Immature natural killer cell (primary cell): ENCODE measurements at regions not wholly inside any gene's neighbourhood (a gene's known extent, or its start where the extent isn't known, plus 50 kb on each side); places are given as distances from the start of the nearest gene placed in this dataset.
"Not testable (repeated sequence)": the region's sequence is repeated elsewhere in the genome, so short reads cannot be mapped to it uniquely, and the experiment has no call there.

Source experiments
- DNase-seq, 3 donors: peaks; one replicate each; pipeline ENCODE4 v3.0.0; 2022; ENCODE audit warnings: mixed read lengths in 1 of 3
- H3K27ac Mint-ChIP-seq, 6 donors: one replicate each; pipeline ENCODE4 v1.8.0; 2020; ENCODE audit warnings: mixed read lengths in 6 of 6, mild to moderate bottlenecking in 5 of 6, inconsistent platforms in 4 of 6, moderate library complexity in 3 of 6
- H3K27me3 Mint-ChIP-seq, 3 donors: one replicate each; pipeline ENCODE4 v1.8.0; 2020 to 2021; ENCODE audit warnings: low read depth in 3 of 3, mild to moderate bottlenecking in 3 of 3, mixed read lengths in 3 of 3, moderate library complexity in 3 of 3, inconsistent platforms in 1 of 3
- H3K36me3 Mint-ChIP-seq, 3 donors: one replicate each; pipeline ENCODE4 v1.8.0; 2020; ENCODE audit warnings: mixed read lengths in 3 of 3, inconsistent platforms in 2 of 3, mild to moderate bottlenecking in 2 of 3
- H3K4me1 Mint-ChIP-seq, 2 donors: one replicate each; pipeline ENCODE4 v1.8.0; 2020; ENCODE audit warnings: inconsistent platforms in 2 of 2, mild to moderate bottlenecking in 2 of 2, mixed read lengths in 2 of 2, moderate library complexity in 1 of 2
- H3K4me3 Mint-ChIP-seq, 5 donors: one replicate each; pipeline ENCODE4 v1.8.0; 2020; ENCODE audit warnings: mild to moderate bottlenecking in 5 of 5, mixed read lengths in 5 of 5, inconsistent platforms in 3 of 5, moderate library complexity in 3 of 5
- H3K9me3 Mint-ChIP-seq, 6 donors: one replicate each; pipeline ENCODE4 v1.8.0; 2020; ENCODE audit warnings: mild to moderate bottlenecking in 6 of 6, mixed read lengths in 6 of 6, inconsistent platforms in 4 of 6, moderate library complexity in 3 of 6

- Mint-ChIP-seq H3K27ac (no peak overlapping the region), H3K9me3 (peaks cover 0 to 5% (median 0%) of the 10 kb centered on the region in 6 donors), H3K4me1 (no peaks in the 10 kb centered on the region), H3K27me3 (peaks cover 6 to 9% (median 8%) of the 10 kb centered on the region in 3 donors), H3K4me3 (no peak overlapping the region), H3K36me3 (no peaks in the 10 kb centered on the region)
- no peak for DNase-seq
Observed at GRCh38 chr15:31607656-31608055, 281.0 kb downstream of the KLF13 start.

DNA sequence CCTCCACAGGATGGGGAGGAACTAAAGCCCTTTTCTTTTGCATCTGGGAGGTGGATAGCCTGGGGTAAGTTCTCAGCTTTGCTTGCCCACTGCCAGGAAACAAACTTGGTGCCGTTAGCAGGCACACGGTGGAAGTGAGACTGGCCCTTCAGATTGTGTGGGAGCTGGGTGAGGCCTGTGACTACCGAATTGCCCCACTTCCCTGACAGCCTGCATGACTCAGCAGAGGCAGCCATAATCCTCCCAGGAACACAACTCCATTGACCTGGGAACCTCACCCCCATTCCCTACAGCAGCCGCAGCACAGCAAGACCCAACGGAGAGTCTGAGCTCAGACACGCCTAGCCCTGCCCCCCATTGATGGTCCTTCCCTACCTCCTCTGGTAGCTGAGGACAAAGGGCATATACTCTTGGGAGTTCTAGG lies 282.6 kb downstream of the KLF13 start:
- Mint-ChIP-seq H3K36me3 (no peaks in the 10 kb centered on the region), H3K27ac (no peak overlapping the region), H3K4me3 (no peak overlapping the region), H3K27me3 (peaks cover 8 to 11% (median 9%) of the 10 kb centered on the region in 3 donors), H3K4me1 (no peaks in the 10 kb centered on the region), H3K9me3 (peaks cover 0 to 5% (median 0%) of the 10 kb centered on the region in 6 donors)
- DNase-seq = no peak

GRCh38 chr15:31609906-31610305 lies 283.3 kb downstream of the KLF13 start:
- Mint-ChIP-seq H3K9me3 (peaks cover 0 to 5% (median 0%) of the 10 kb centered on the region in 6 donors), H3K4me3 (no peak overlapping the region), H3K27me3 (peaks cover 8 to 12% (median 11%) of the 10 kb centered on the region in 3 donors), H3K36me3 (no peaks in the 10 kb centered on the region), H3K27ac (no peak overlapping the region), H3K4me1 (no peaks in the 10 kb centered on the region)
- DNase-seq = no peak

GRCh38 chr15:31615643-31616415 lies 289.2 kb downstream of the KLF13 start:
- Mint-ChIP-seq H3K9me3 (peaks cover 0 to 10% (median 0%) of the 10 kb centered on the region in 6 donors), H3K4me3 (no peak overlapping the region), H3K27me3 (peaks cover under 1 to 14% (median 7%) of the 10 kb centered on the region in 3 donors), H3K27ac (no peak overlapping the region), H3K36me3 (no peaks in the 10 kb centered on the region), H3K4me1 (no peaks in the 10 kb centered on the region)
- DNase-seq = no peak

GRCh38 chr15:31623297-31623696 lies 296.7 kb downstream of the KLF13 start:
- not testable (repeated sequence) for H3K4me3 Mint-ChIP-seq, H3K27me3 Mint-ChIP-seq, H3K27ac Mint-ChIP-seq, DNase-seq, H3K9me3 Mint-ChIP-seq, H3K36me3 Mint-ChIP-seq, H3K4me1 Mint-ChIP-seq

DNA sequence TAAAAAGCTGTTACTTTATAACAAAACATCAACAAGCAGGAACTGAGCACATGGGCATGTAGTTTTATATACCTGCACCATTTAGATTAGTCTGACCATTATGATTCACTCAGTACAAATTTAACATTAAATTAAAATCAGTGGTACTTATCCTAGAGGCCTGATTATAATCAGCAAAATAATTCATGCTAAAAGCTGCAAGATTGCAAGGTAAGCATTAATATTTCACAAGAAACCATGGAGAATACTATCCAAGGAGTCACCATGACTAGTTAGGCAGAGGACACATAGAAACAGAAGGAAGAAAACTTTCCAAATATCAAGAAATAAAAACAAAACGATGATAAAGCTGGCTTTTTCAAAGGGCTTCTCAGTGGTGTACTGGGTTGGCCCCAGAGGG lies 297.5 kb downstream of the KLF13 start:
- not testable (repeated sequence) for H3K4me3 Mint-ChIP-seq, H3K9me3 Mint-ChIP-seq, DNase-seq, H3K27ac Mint-ChIP-seq, H3K4me1 Mint-ChIP-seq, H3K27me3 Mint-ChIP-seq, H3K36me3 Mint-ChIP-seq

GRCh38 chr15:31635715-31636114 lies 309.1 kb downstream of the KLF13 start:
- H3K4me3 Mint-ChIP-seq, H3K27ac Mint-ChIP-seq, H3K4me1 Mint-ChIP-seq, DNase-seq, H3K36me3 Mint-ChIP-seq, H3K9me3 Mint-ChIP-seq: not testable (repeated sequence)
- H3K27me3 Mint-ChIP-seq = peaks cover 5 to 14% (median 6%) of the 10 kb centered on the region in 3 donors

- H3K27ac Mint-ChIP-seq, H3K4me1 Mint-ChIP-seq, H3K9me3 Mint-ChIP-seq, H3K4me3 Mint-ChIP-seq, DNase-seq, H3K36me3 Mint-ChIP-seq: not testable (repeated sequence)
- peaks cover 0 to 14% (median 5%) of the 10 kb centered on the region in 3 donors for H3K27me3 Mint-ChIP-seq
Observed at GRCh38 chr15:31636911-31637310, 310.3 kb downstream of the KLF13 start.

GRCh38 chr15:31643955-31644354 lies 317.3 kb downstream of the KLF13 start:
- not testable (repeated sequence) for DNase-seq, H3K36me3 Mint-ChIP-seq, H3K4me1 Mint-ChIP-seq, H3K27ac Mint-ChIP-seq, H3K4me3 Mint-ChIP-seq, H3K9me3 Mint-ChIP-seq
- peaks cover 4 to 18% (median 11%) of the 10 kb centered on the region in 3 donors for H3K27me3 Mint-ChIP-seq

- H3K9me3 Mint-ChIP-seq, H3K36me3 Mint-ChIP-seq, H3K4me3 Mint-ChIP-seq, DNase-seq, H3K4me1 Mint-ChIP-seq, H3K27ac Mint-ChIP-seq: not testable (repeated sequence)
- H3K27me3 Mint-ChIP-seq = peaks cover 4 to 18% (median 11%) of the 10 kb centered on the region in 3 donors
Observed at GRCh38 chr15:31644761-31645160, 318.1 kb downstream of the KLF13 start.

GRCh38 chr15:31647337-31647826 lies 320.7 kb downstream of the KLF13 start:
- H3K9me3 Mint-ChIP-seq, DNase-seq, H3K4me3 Mint-ChIP-seq, H3K4me1 Mint-ChIP-seq, H3K36me3 Mint-ChIP-seq, H3K27ac Mint-ChIP-seq: not testable (repeated sequence)
- H3K27me3 Mint-ChIP-seq = peaks cover 5 to 16% (median 7%) of the 10 kb centered on the region in 3 donors

GRCh38 chr15:31649634-31650033 lies 323.0 kb downstream of the KLF13 start:
- DNase-seq, H3K4me1 Mint-ChIP-seq, H3K36me3 Mint-ChIP-seq, H3K27me3 Mint-ChIP-seq, H3K9me3 Mint-ChIP-seq, H3K27ac Mint-ChIP-seq, H3K4me3 Mint-ChIP-seq: not testable (repeated sequence)

GRCh38 chr15:31650055-31650701 lies 323.5 kb downstream of the KLF13 start:
- not testable (repeated sequence) for H3K27ac Mint-ChIP-seq, H3K36me3 Mint-ChIP-seq, H3K9me3 Mint-ChIP-seq, H3K4me3 Mint-ChIP-seq, H3K27me3 Mint-ChIP-seq, H3K4me1 Mint-ChIP-seq
- peak; percentile 22 to 36 (median 30) for DNase-seq

DNA sequence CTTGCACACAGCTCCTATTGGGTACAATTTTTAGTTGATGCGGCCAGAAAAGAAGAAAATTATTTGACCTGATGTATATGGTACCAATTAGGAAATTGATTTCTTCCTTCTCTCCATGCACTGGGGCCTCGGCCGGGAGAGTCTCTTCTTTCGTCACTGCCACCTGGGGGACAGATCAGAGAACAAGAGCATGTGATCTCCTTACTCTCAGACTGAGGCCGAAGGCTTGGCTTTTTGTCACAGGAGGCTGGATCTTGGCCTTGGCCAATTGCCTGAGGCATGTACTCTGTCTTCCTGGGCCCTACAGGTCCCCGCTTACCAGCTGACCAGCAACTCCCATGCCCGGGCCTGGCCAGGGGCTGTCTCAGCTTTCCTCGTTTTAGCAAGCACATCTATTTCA lies 330.3 kb downstream of the KLF13 start:
- not testable (repeated sequence) for H3K27me3 Mint-ChIP-seq, H3K4me3 Mint-ChIP-seq, H3K9me3 Mint-ChIP-seq, H3K36me3 Mint-ChIP-seq, H3K4me1 Mint-ChIP-seq, DNase-seq, H3K27ac Mint-ChIP-seq
